ENCODE measurements at regions not wholly inside any gene's neighbourhood (a gene's known extent, or its start where the extent isn't known, plus 50 kb on each side); places are given as distances from the start of the nearest gene placed in this dataset.
A peak's percentile ranks its signal among the peaks of the same experiment; 100 is the strongest.

- WGBS, 2 experiments (ENCODE audit: extremely low coverage in 1 of 2, insufficient coverage in 1 of 2, insufficient read length in 1 of 2, insufficient replicate concordance in 2 of 2, low coverage in 1 of 2, low lambda C conversion rate in 2 of 2, missing lambda C conversion rate in 1 of 2): 76% methylated on average over 14 of the region's 14 CpGs; no CpG with 5 or more reads in 1 of the 2 experiments
- no peak overlapping the region for H4K91ac ChIP-seq (replicated peaks; ENCODE audit: insufficient read length, low read length)
Measured at GRCh38 chr2:120461546-120462537, 115.9 kb downstream of the INHBB start.

More at GRCh38 chr2:120461546-120462537, 115.9 kb downstream of the INHBB start:
- peaks cover 59 to 72% (median 69%) of the 10 kb centered on the region in 4 experiments for H3K27me3 ChIP-seq (replicated peaks in 1 of 4; ENCODE audit: control insufficient read depth in 3 of 4, extremely low read depth in 1 of 4, insufficient read depth in 3 of 4, low read length in 3 of 4)
- no peak overlapping the region for H3K4me3 ChIP-seq (ENCODE audit: extremely low read depth in 1 of 4, insufficient read depth in 2 of 4, low read depth in 3 of 4, low read length in 4 of 4)
- no peak overlapping the region for H3K14ac ChIP-seq (ENCODE audit: insufficient read length)
- no peaks in the 10 kb centered on the region for H3K79me2 ChIP-seq (ENCODE audit: control insufficient read depth in 1 of 2, insufficient read depth in 2 of 2, low read length in 2 of 2)
- no peak overlapping the region for H4K8ac ChIP-seq (ENCODE audit: extremely low read depth, insufficient read depth, low read length)
- no peak overlapping the region for H2BK5ac ChIP-seq (ENCODE audit: low read depth, low read length)
- TF ChIP-seq BRCA1 (IDR thresholded peaks at IDR 0.05; ENCODE audit: low read depth, low read length) (no peak), SUZ12 (IDR thresholded peaks at IDR 0.05; ENCODE audit: low read length) (0 out of 2 replicates have a peak, but pooled peaks have one; percentile 30), BCL11A (IDR thresholded peaks at IDR 0.05; ENCODE audit: low read depth in 2 of 2, low read length in 2 of 2) (no peak), KDM1A (IDR thresholded peaks at IDR 0.05; ENCODE audit: borderline replicate concordance, low read length) (peak; percentile 76; the same call in 1 of the 2 replicates), RBBP5 (IDR thresholded peaks at IDR 0.05; ENCODE audit: borderline replicate concordance, low read depth, low read length) (no peak)
- no peak overlapping the region for H2AK5ac ChIP-seq (ENCODE audit: low read depth, low read length)
- FAIRE-seq (no peak), DNase-seq (ENCODE audit: low read depth in 1 of 2, low spot score in 2 of 2) (no peak)
- H3K18ac ChIP-seq (ENCODE audit: extremely low read depth, low read length): no peak overlapping the region
- no peaks in the 10 kb centered on the region; the same call in 1 of the 2 replicates for H3K23me2 ChIP-seq (ENCODE audit: low read depth, low read length)
- no peaks in the 10 kb centered on the region for H3K9me3 ChIP-seq (ENCODE audit: insufficient read depth in 2 of 2, low read depth in 1 of 2, low read length in 1 of 2)
- no peaks in the 10 kb centered on the region for H3K79me1 ChIP-seq (ENCODE audit: low read depth, low read length)
- H2BK120ac ChIP-seq (replicated peaks; ENCODE audit: low read depth, low read length): no peak overlapping the region
- no peak overlapping the region for H3K23ac ChIP-seq (ENCODE audit: insufficient read length)
- H3K9ac ChIP-seq (replicated peaks in 1 of 4; ENCODE audit: extremely low read depth in 1 of 4, low read depth in 3 of 4, low read length in 3 of 4): no peak overlapping the region
- POLR2A ChIA-PET (ENCODE audit: partially characterized antibody): interaction anchor here (1.3 kb wide), 1 partner anchor 220 kb away, joined by 3 read pairs; no protein-coding TSS in a partner anchor
- no peak overlapping the region for H2BK15ac ChIP-seq (ENCODE audit: low read length)
- no peak overlapping the region for H3K4ac ChIP-seq (replicated peaks; ENCODE audit: insufficient read length, low read depth, low read length)
- H4K20me1 ChIP-seq (replicated peaks in 1 of 2; ENCODE audit: control insufficient read depth in 1 of 2, insufficient read depth in 2 of 2, low read length in 2 of 2): peaks cover 13 to 26% of the 10 kb centered on the region in 2 experiments
- H3K27ac ChIP-seq (ENCODE audit: low read depth, low read length): no peak overlapping the region
- H4K5ac ChIP-seq (ENCODE audit: insufficient read length, low read depth, low read length): no peak overlapping the region
- H3K56ac ChIP-seq (replicated peaks; ENCODE audit: insufficient read length, low read depth, low read length): no peak overlapping the region
- peaks cover 5 to 12% (median 7%) of the 10 kb centered on the region in 4 experiments for H3K4me1 ChIP-seq (replicated peaks in 1 of 4; ENCODE audit: control insufficient read depth in 3 of 4, insufficient read depth in 4 of 4, low read length in 3 of 4)
- H2BK12ac ChIP-seq (ENCODE audit: low read depth, low read length): no peak overlapping the region
- H3K4me2 ChIP-seq (ENCODE audit: insufficient read depth in 1 of 2, low read depth in 2 of 2, low read length in 2 of 2): no peak overlapping the region
- CTCF ChIA-PET (ENCODE audit: partially characterized antibody): interaction anchor here (0.7 to 3.4 kb wide), 18 partner anchors 13 to 615 kb away, joined by 3 to 12 read pairs (median 3); no protein-coding TSS in a partner anchor
- no peak overlapping the region for H2BK20ac ChIP-seq (ENCODE audit: low read length)
- no peaks in the 10 kb centered on the region for H3K36me3 ChIP-seq (ENCODE audit: control insufficient read depth in 2 of 4, insufficient read depth in 4 of 4, low read length in 3 of 4)
- no peak overlapping the region for H2AFZ ChIP-seq (ENCODE audit: low read length)
